GM12878 (cell line): ENCODE measurements at regions not wholly inside any gene's neighbourhood (a gene's known extent, or its start where the extent isn't known, plus 50 kb on each side); places are given as distances from the start of the nearest gene placed in this dataset.
A peak's percentile ranks its signal among the peaks of the same experiment; 100 is the strongest.

Source experiments
- EGR1 ChIP-seq, 2 experiments: IDR thresholded peaks; 1 replicate in 1 of 2; 2 replicates in 1 of 2; pipeline ENCODE4 v1.6.1; 2011 to 2012; ENCODE audit warnings: low read depth in 2 of 2, low read length in 2 of 2, borderline replicate concordance in 1 of 2, mild to moderate bottlenecking in 1 of 2, moderate library complexity in 1 of 2
- EZH2 ChIP-seq: IDR thresholded peaks from 2 replicates; pipeline ENCODE4 v1.6.1; 2012; ENCODE audit warnings: low read depth, mild to moderate bottlenecking, control low read depth, inconsistent platforms, low read length, borderline replicate concordance; ENCODE audit not compliant: control insufficient read depth
- IKZF2 ChIP-seq, 2 experiments: fragments of 450-650 bp; IDR thresholded peaks; 2 replicates each; pipeline ENCODE4 v1.6.1; 2017; ENCODE audit warnings: mild to moderate bottlenecking in 2 of 2, moderate library complexity in 2 of 2
- RELA ChIP-seq: fragments of 450-650 bp; IDR thresholded peaks from 2 replicates; pipeline ENCODE4 v1.8.0; 2014; ENCODE audit warnings: borderline replicate concordance; ENCODE audit not compliant: partially characterized antibody
- SMC3 ChIP-seq: IDR thresholded peaks from 2 replicates; pipeline ENCODE4 v1.6.1; 2011; ENCODE audit warnings: low read length, improper control_type of control experiment, borderline replicate concordance
- ZNF24 ChIP-seq: fragments of 450-650 bp; IDR thresholded peaks from 2 replicates; pipeline ENCODE4 v1.6.1; 2017; ENCODE audit warnings: antibody characterized with exemption, mild to moderate bottlenecking
- TF ChIP-seq, protein P1 (sequence below): IDR thresholded peaks from 2 replicates; pipeline ENCODE4 v1.6.1; 2011; ENCODE audit warnings: low read depth, mild to moderate bottlenecking, low read length, moderate library complexity, borderline replicate concordance; ENCODE audit errors: extremely low read depth
- TF ChIP-seq, protein P2 (sequence below): IDR thresholded peaks from 2 replicates; pipeline ENCODE4 v1.6.1; 2011; ENCODE audit warnings: borderline replicate concordance, low read depth, mild to moderate bottlenecking, moderate library complexity, mixed read lengths, low read length; ENCODE audit not compliant: insufficient read depth; ENCODE audit errors: extremely low read length
- TF ChIP-seq, protein P3 (sequence below), 3 experiments: IDR thresholded peaks in 2 of 3; conservative IDR thresholded peaks in 1 of 3; 2 replicates each; pipeline ENCODE4 v1.5.1; 2011; ENCODE audit warnings: low read depth in 3 of 3, low read length in 3 of 3, mild to moderate bottlenecking in 3 of 3, control low read depth in 2 of 3, moderate library complexity in 2 of 3, inconsistent platforms in 1 of 3, mixed read lengths in 1 of 3; ENCODE audit not compliant: control insufficient read depth in 2 of 3, insufficient read depth in 1 of 3; ENCODE audit errors: extremely low read depth in 1 of 3

DNA sequence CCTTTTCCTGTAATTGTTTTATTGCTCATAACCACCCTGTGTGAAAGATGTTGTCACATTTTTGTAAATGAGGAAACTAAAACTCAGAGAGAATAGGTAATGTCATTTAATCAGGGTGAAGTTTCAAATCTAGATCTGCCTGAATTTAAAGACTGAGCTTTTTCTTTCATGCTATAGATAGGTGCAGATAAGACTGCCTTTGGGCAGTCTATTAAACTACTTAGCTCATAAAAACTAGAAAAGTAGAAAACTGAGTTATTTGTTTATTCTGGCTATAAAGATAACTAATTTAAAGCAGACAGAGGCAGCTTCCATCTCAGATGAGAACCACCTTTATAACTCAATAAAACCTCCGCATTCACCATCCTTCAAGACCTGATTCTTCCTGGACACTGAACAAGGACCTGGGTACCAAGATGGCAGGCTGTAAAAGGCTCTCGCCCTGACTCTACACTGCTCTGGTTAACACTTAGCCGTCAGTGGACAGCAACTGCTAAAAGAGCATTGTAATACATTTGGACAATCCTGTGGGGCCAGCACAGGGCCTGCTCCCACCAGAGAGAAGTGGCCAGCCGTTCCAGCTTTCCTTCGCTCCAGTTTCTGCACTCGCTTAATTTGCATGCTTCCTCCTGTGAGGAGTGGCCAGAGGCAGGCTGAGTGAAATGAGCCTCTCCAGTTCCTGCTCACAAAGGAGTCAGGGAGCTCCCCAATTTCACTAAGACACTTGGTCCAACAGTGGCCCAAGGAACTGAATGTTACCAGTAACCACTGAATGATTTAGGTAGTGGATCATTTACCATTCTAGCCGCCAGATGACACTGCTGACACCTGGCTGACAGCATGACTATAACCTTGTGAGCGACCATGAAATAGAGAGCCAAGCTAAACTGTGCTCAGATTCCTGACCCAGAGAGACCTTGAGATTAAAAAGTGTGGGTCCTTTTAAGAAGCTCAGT lies 566.4 kb downstream of the EFNA5 start (continued):
- TF ChIP-seq, protein P1, sequence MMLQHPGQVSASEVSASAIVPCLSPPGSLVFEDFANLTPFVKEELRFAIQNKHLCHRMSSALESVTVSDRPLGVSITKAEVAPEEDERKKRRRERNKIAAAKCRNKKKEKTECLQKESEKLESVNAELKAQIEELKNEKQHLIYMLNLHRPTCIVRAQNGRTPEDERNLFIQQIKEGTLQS, result no peak
- TF ChIP-seq ZNF24, result no peak
- TF ChIP-seq IKZF2 (IDR thresholded peaks at IDR 0.05), result no peak
- TF ChIP-seq, protein P2, sequence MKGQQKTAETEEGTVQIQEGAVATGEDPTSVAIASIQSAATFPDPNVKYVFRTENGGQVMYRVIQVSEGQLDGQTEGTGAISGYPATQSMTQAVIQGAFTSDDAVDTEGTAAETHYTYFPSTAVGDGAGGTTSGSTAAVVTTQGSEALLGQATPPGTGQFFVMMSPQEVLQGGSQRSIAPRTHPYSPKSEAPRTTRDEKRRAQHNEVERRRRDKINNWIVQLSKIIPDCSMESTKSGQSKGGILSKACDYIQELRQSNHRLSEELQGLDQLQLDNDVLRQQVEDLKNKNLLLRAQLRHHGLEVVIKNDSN, result no peak
- TF ChIP-seq, protein P3, sequence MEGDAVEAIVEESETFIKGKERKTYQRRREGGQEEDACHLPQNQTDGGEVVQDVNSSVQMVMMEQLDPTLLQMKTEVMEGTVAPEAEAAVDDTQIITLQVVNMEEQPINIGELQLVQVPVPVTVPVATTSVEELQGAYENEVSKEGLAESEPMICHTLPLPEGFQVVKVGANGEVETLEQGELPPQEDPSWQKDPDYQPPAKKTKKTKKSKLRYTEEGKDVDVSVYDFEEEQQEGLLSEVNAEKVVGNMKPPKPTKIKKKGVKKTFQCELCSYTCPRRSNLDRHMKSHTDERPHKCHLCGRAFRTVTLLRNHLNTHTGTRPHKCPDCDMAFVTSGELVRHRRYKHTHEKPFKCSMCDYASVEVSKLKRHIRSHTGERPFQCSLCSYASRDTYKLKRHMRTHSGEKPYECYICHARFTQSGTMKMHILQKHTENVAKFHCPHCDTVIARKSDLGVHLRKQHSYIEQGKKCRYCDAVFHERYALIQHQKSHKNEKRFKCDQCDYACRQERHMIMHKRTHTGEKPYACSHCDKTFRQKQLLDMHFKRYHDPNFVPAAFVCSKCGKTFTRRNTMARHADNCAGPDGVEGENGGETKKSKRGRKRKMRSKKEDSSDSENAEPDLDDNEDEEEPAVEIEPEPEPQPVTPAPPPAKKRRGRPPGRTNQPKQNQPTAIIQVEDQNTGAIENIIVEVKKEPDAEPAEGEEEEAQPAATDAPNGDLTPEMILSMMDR (IDR thresholded peaks at IDR 0.05 in 2 of 3, conservative IDR thresholded peaks at IDR 0.05 in 1 of 3; ENCODE audit: control insufficient read depth in 2 of 3, extremely low read depth in 1 of 3, insufficient read depth in 1 of 3, low read depth in 3 of 3, low read length in 3 of 3), result peak; percentile 18 to 81 (median 52); a peak in 4 of 6 replicates
- TF ChIP-seq EZH2, result no peak
- no peak for TF ChIP-seq EGR1 (IDR thresholded peaks at IDR 0.05; ENCODE audit: borderline replicate concordance in 1 of 2, low read depth in 2 of 2, low read length in 2 of 2)
- TF ChIP-seq SMC3, result peak; percentile 85
- TF ChIP-seq RELA, result no peak
